Tibial nerve (tissue), 4 donors: ENCODE measurements at regions not wholly inside any gene's neighbourhood (a gene's known extent, or its start where the extent isn't known, plus 50 kb on each side); places are given as distances from the start of the nearest gene placed in this dataset.
"Not testable (repeated sequence)": the region's sequence is repeated elsewhere in the genome, so short reads cannot be mapped to it uniquely, and the experiment has no call there.

ENCODE experiments used
- DNase-seq, 2 donors: peaks; one replicate each; pipeline ENCODE4 v3.0.0-alpha.2; 2019; ENCODE audit warnings: low spot score in 2 of 2
- H3K27ac ChIP-seq, 4 donors: fragments of 200-600 bp; sonication (generic) in 3 of 4; one replicate each; pipeline ENCODE4 v1.5.1; 2017 to 2019; ENCODE audit warnings: mild to moderate bottlenecking in 1 of 4
- H3K27me3 ChIP-seq, 2 donors: fragments of 200-600 bp; sonication (generic) in 1 of 2; one replicate each; pipeline versions ENCODE4 v1.5.1 to v1.6.0; 2017 to 2019
- H3K36me3 ChIP-seq, 3 donors: fragments of 200-600 bp; sonication (generic); one replicate each; pipeline ENCODE4 v1.5.1; 2018 to 2019
- H3K4me1 ChIP-seq, 4 donors: fragments of 200-600 bp; sonication (generic) in 3 of 4; one replicate each; pipeline ENCODE4 v1.5.1; 2017 to 2019
- H3K4me3 ChIP-seq, 4 donors: fragments of 200-600 bp; sonication (generic) in 3 of 4; one replicate each; pipeline ENCODE4 v1.5.1; 2017 to 2019; ENCODE audit warnings: mild to moderate bottlenecking in 1 of 4, moderate library complexity in 1 of 4
- H3K9me3 ChIP-seq, 4 donors: fragments of 200-600 bp; sonication (generic) in 3 of 4; one replicate each; pipeline ENCODE4 v1.5.1; 2017 to 2019
- CTCF ChIP-seq, 5 experiments: fragments of 200-600 bp in 3 of 5; fragments of 450-650 bp in 2 of 5; sonication (generic) in 3 of 5; IDR thresholded peaks; one replicate each; pipeline ENCODE4 v1.5.1; 2016 to 2019; ENCODE audit warnings: antibody characterized with exemption in 5 of 5, mild to moderate bottlenecking in 3 of 5, moderate library complexity in 2 of 5
- EP300 ChIP-seq, 2 donors: sonication (generic); formaldehyde crosslinking; IDR thresholded peaks; one replicate each; pipeline ENCODE4 v1.6.1; 2017; ENCODE audit warnings: antibody characterized with exemption in 2 of 2, mild to moderate bottlenecking in 1 of 2
- POLR2A ChIP-seq, 2 donors: fragments of 450-650 bp; IDR thresholded peaks; one replicate each; pipeline ENCODE4 v1.6.1; 2017; ENCODE audit warnings: antibody characterized with exemption in 2 of 2, mild to moderate bottlenecking in 2 of 2, moderate library complexity in 2 of 2
- WGBS, 2 donors: methylation state at CpG; one replicate each; pipeline ENCODE4 v1.1.5; 2018; 5-methylcytosine and 5-hydroxymethylcytosine counted together

GRCh38 chr12:29025937-29026336 lies 123.1 kb upstream of the FAR2 start:
- Histone ChIP-seq H3K27ac (no peak overlapping the region), H3K4me3 (no peak overlapping the region), H3K4me1 (no peaks in the 10 kb centered on the region), H3K9me3 (no peaks in the 10 kb centered on the region), H3K27me3 (no peaks in the 10 kb centered on the region), H3K36me3 (no peaks in the 10 kb centered on the region)
- DNase-seq, result no peak
- WGBS, 2 donors, result 90 to 97% methylated on average over 2 of the region's 2 CpGs
- TF ChIP-seq CTCF (IDR thresholded peaks at IDR 0.05), result no peak
- no peak for TF ChIP-seq EP300 (IDR thresholded peaks at IDR 0.05)
- no peak for TF ChIP-seq POLR2A (IDR thresholded peaks at IDR 0.05)

GRCh38 chr12:29026419-29026818 lies 122.7 kb upstream of the FAR2 start:
- H3K27ac ChIP-seq, result no peak overlapping the region
- H3K36me3 ChIP-seq, result no peaks in the 10 kb centered on the region
- no peak for DNase-seq
- no peaks in the 10 kb centered on the region for H3K9me3 ChIP-seq
- H3K4me3 ChIP-seq, result no peak overlapping the region
- no peaks in the 10 kb centered on the region for H3K27me3 ChIP-seq
- H3K4me1 ChIP-seq, result no peaks in the 10 kb centered on the region
- TF ChIP-seq CTCF (IDR thresholded peaks at IDR 0.05) (no peak), POLR2A (IDR thresholded peaks at IDR 0.05) (no peak), EP300 (IDR thresholded peaks at IDR 0.05) (no peak)
- WGBS, 2 donors, result 55 to 81% methylated on average over 4 of the region's 4 CpGs

- not testable (repeated sequence) for H3K27ac ChIP-seq, H3K4me3 ChIP-seq, H3K9me3 ChIP-seq, H3K36me3 ChIP-seq, H3K4me1 ChIP-seq, H3K27me3 ChIP-seq, DNase-seq
- 91 to 96% methylated on average over 8 of the region's 8 CpGs for WGBS, 2 donors
Observed at GRCh38 chr12:29029484-29029883, 119.6 kb upstream of the FAR2 start.

GRCh38 chr12:29030006-29030405 lies 119.1 kb upstream of the FAR2 start:
- TF ChIP-seq EP300 (IDR thresholded peaks at IDR 0.05), result no peak
- TF ChIP-seq CTCF (IDR thresholded peaks at IDR 0.05), result no peak
- TF ChIP-seq POLR2A (IDR thresholded peaks at IDR 0.05), result no peak
- 87 to 89% methylated on average over 1 of the region's 1 CpG for WGBS, 2 donors
- no peaks in the 10 kb centered on the region for H3K9me3 ChIP-seq

GRCh38 chr12:29032446-29032845 lies 116.6 kb upstream of the FAR2 start:
- no peak for DNase-seq
- Histone ChIP-seq H3K27ac (no peak overlapping the region), H3K4me3 (no peak overlapping the region), H3K9me3 (no peaks in the 10 kb centered on the region), H3K36me3 (no peaks in the 10 kb centered on the region), H3K27me3 (no peaks in the 10 kb centered on the region), H3K4me1 (no peaks in the 10 kb centered on the region)
- 58 to 69% methylated on average over 2 of the region's 2 CpGs for WGBS, 2 donors
- TF ChIP-seq EP300 (IDR thresholded peaks at IDR 0.05), result no peak
- no peak for TF ChIP-seq CTCF (IDR thresholded peaks at IDR 0.05)
- TF ChIP-seq POLR2A (IDR thresholded peaks at IDR 0.05), result no peak

More at GRCh38 chr12:29030006-29030405, 119.1 kb upstream of the FAR2 start:
- Histone ChIP-seq H3K4me1 (no peaks in the 10 kb centered on the region), H3K4me3 (no peak overlapping the region), H3K27ac (no peak overlapping the region), H3K27me3 (no peaks in the 10 kb centered on the region), H3K36me3 (no peaks in the 10 kb centered on the region)
- no peak for DNase-seq

GRCh38 chr12:29033519-29033918 lies 115.6 kb upstream of the FAR2 start:
- Histone ChIP-seq H3K4me3 (no peak overlapping the region), H3K27ac (no peak overlapping the region), H3K9me3 (no peaks in the 10 kb centered on the region), H3K36me3 (no peaks in the 10 kb centered on the region), H3K27me3 (no peaks in the 10 kb centered on the region), H3K4me1 (no peaks in the 10 kb centered on the region)
- 78 to 80% methylated on average over 2 of the region's 2 CpGs for WGBS, 2 donors
- TF ChIP-seq CTCF (IDR thresholded peaks at IDR 0.05), result no peak
- no peak for TF ChIP-seq EP300 (IDR thresholded peaks at IDR 0.05)
- no peak for DNase-seq
